H9 (cell line): ENCODE measurements at regions not wholly inside any gene's neighbourhood (a gene's known extent, or its start where the extent isn't known, plus 50 kb on each side); places are given as distances from the start of the nearest gene placed in this dataset.

Experiments
- DNase-seq: peaks from one replicate; pipeline ENCODE4 v3.0.0-alpha.2; 2017
- H2AFZ ChIP-seq: one replicate; pipeline ENCODE4 v1.6.1; 2013; ENCODE audit warnings: mild to moderate bottlenecking, low read length, control low read depth, moderate library complexity
- H2AK5ac ChIP-seq: 2 replicates; pipeline ENCODE4 v1.6.1; 2013; ENCODE audit warnings: low read length, control low read depth, mixed read lengths; ENCODE audit not compliant: insufficient read length
- H2BK120ac ChIP-seq: one replicate; pipeline ENCODE4 v1.6.1; 2013; ENCODE audit warnings: low read depth, mild to moderate bottlenecking, low read length, control low read depth, inconsistent platforms; ENCODE audit not compliant: poor library complexity, severe bottlenecking
- H2BK12ac ChIP-seq: 2 replicates; pipeline ENCODE4 v1.6.1; 2013; ENCODE audit warnings: low read length, control low read depth, mixed read lengths, low read depth; ENCODE audit not compliant: insufficient read length
- H2BK15ac ChIP-seq: 2 replicates; pipeline ENCODE4 v1.6.1; 2013; ENCODE audit warnings: low read depth, low read length, control low read depth
- H2BK20ac ChIP-seq: one replicate; pipeline ENCODE4 v1.6.1; 2013; ENCODE audit warnings: low read depth, mild to moderate bottlenecking, low read length, control low read depth, inconsistent platforms; ENCODE audit not compliant: poor library complexity, severe bottlenecking
- H2BK5ac ChIP-seq: 2 replicates; pipeline ENCODE4 v1.6.1; 2013; ENCODE audit warnings: low read length, control low read depth, mixed read lengths; ENCODE audit not compliant: insufficient read length
- H3K14ac ChIP-seq: 2 replicates; pipeline ENCODE4 v1.6.1; 2013; ENCODE audit warnings: low read length, control low read depth; ENCODE audit not compliant: insufficient read depth
- H3K18ac ChIP-seq: 2 replicates; pipeline ENCODE4 v1.6.1; 2013; ENCODE audit warnings: low read depth, mild to moderate bottlenecking, mixed read lengths, low read length, control low read depth; ENCODE audit not compliant: insufficient read length
- H3K23ac ChIP-seq: 2 replicates; pipeline ENCODE4 v1.6.1; 2013; ENCODE audit warnings: low read length, control low read depth, mixed read lengths, low read depth; ENCODE audit not compliant: insufficient read length
- H3K23me2 ChIP-seq: 2 replicates; pipeline ENCODE4 v1.6.1; 2013; ENCODE audit warnings: low read depth, mild to moderate bottlenecking, mixed read lengths, low read length, control low read depth; ENCODE audit not compliant: insufficient read length, poor library complexity, severe bottlenecking
- H3K27ac ChIP-seq: 2 replicates; pipeline ENCODE4 v1.5.1; 2013; ENCODE audit warnings: low read length, control low read depth, mixed read lengths, low read depth; ENCODE audit not compliant: insufficient read length
- H3K27me3 ChIP-seq: 2 replicates; pipeline ENCODE4 v1.6.1; 2013; ENCODE audit warnings: low read length, control low read depth, inconsistent platforms; ENCODE audit not compliant: insufficient read depth
- H3K4ac ChIP-seq: 2 replicates; pipeline ENCODE4 v1.6.1; 2013; ENCODE audit warnings: low read depth, mild to moderate bottlenecking, control low read depth, inconsistent platforms, low read length, moderate library complexity
- H3K4me1 ChIP-seq: 2 replicates; pipeline ENCODE4 v1.6.1; 2013; ENCODE audit warnings: low read length, control low read depth, inconsistent platforms; ENCODE audit not compliant: insufficient read depth
- H3K4me2 ChIP-seq: 2 replicates; pipeline ENCODE4 v1.6.1; 2013; ENCODE audit warnings: low read length, control low read depth, mixed read lengths; ENCODE audit not compliant: insufficient read length, insufficient read depth
- H3K56ac ChIP-seq: 2 replicates; pipeline ENCODE4 v1.6.1; 2013; ENCODE audit warnings: low read depth, mild to moderate bottlenecking, mixed read lengths, low read length, control low read depth; ENCODE audit not compliant: insufficient read length
- H3K79me1 ChIP-seq: 2 replicates; pipeline ENCODE4 v1.6.1; 2013; ENCODE audit warnings: low read depth, mild to moderate bottlenecking, moderate library complexity, low read length, control low read depth, inconsistent platforms; ENCODE audit not compliant: insufficient read depth, poor library complexity, severe bottlenecking
- H3K79me2 ChIP-seq: 2 replicates; pipeline ENCODE4 v1.6.1; 2013; ENCODE audit warnings: low read length, control low read depth, inconsistent platforms; ENCODE audit not compliant: insufficient read depth
- H3K9ac ChIP-seq: 2 replicates; pipeline ENCODE4 v1.6.1; 2013; ENCODE audit warnings: low read length, control low read depth, mixed read lengths; ENCODE audit not compliant: insufficient read length; ENCODE audit errors: extremely low read depth
- H3K9me3 ChIP-seq: one replicate; pipeline ENCODE4 v1.6.1; 2013; ENCODE audit warnings: low read depth, low read length, inconsistent platforms; ENCODE audit not compliant: control insufficient read depth
- H3T11ph ChIP-seq: one replicate; pipeline ENCODE4 v1.6.1; 2013; ENCODE audit warnings: mild to moderate bottlenecking, low read length, control low read depth, inconsistent platforms
- H4K20me1 ChIP-seq: one replicate; pipeline ENCODE4 v1.6.1; 2013; ENCODE audit not compliant: control insufficient read depth, insufficient read length, insufficient read depth
- H4K5ac ChIP-seq: 2 replicates; pipeline ENCODE4 v1.6.1; 2013; ENCODE audit warnings: low read depth, mild to moderate bottlenecking, mixed read lengths, low read length, control low read depth; ENCODE audit not compliant: insufficient read length
- H4K8ac ChIP-seq: replicated peaks from 2 replicates; pipeline ENCODE4 v1.6.1; 2013; ENCODE audit warnings: low read length, control low read depth, mixed read lengths, low read depth; ENCODE audit not compliant: insufficient read length
- H4K91ac ChIP-seq: 2 replicates; pipeline ENCODE4 v1.6.1; 2013; ENCODE audit warnings: low read depth, mild to moderate bottlenecking, moderate library complexity, mixed read lengths, low read length, control low read depth; ENCODE audit not compliant: insufficient read length
- H3K27ac Mint-ChIP-seq, 3 experiments: 2 replicates in 2 of 3; 3 replicates in 1 of 3; pipeline ENCODE4 v1.8.0; 2020 to 2021; ENCODE audit warnings: mixed read lengths in 3 of 3, mild to moderate bottlenecking in 1 of 3, moderate library complexity in 1 of 3
- H3K27me3 Mint-ChIP-seq: 2 replicates; pipeline ENCODE4 v1.8.0; 2021; ENCODE audit warnings: low read depth, mild to moderate bottlenecking, moderate library complexity, mixed read lengths
- H3K36me3 Mint-ChIP-seq, 3 experiments: 2 replicates in 2 of 3; 3 replicates in 1 of 3; pipeline ENCODE4 v1.8.0; 2020 to 2021; ENCODE audit warnings: low read depth in 3 of 3, mixed read lengths in 3 of 3; ENCODE audit not compliant: insufficient read depth in 1 of 3
- H3K4me1 Mint-ChIP-seq, 2 experiments: 2 replicates each; pipeline ENCODE4 v1.8.0; 2020; ENCODE audit warnings: mixed read lengths in 2 of 2
- H3K4me3 Mint-ChIP-seq, 2 experiments: 2 replicates in 1 of 2; 3 replicates in 1 of 2; pipeline ENCODE4 v1.8.0; 2020 to 2021; ENCODE audit warnings: mild to moderate bottlenecking in 2 of 2, mixed read lengths in 2 of 2, moderate library complexity in 1 of 2
- H3K9me3 Mint-ChIP-seq, 2 experiments: 2 replicates in 1 of 2; 3 replicates in 1 of 2; pipeline ENCODE4 v1.8.0; 2020; ENCODE audit warnings: mild to moderate bottlenecking in 2 of 2, mixed read lengths in 2 of 2, moderate library complexity in 1 of 2
- CTCF ChIP-seq: fragments of 200-600 bp; sonication (generic); conservative IDR thresholded peaks from 3 replicates; pipeline ENCODE4 v1.8.0; 2021; ENCODE audit warnings: antibody characterized with exemption, mild to moderate bottlenecking
- WGBS: extraction: QIAGEN DNeasy Blood & Tissue Kit; methylation state at CpG from one replicate; pipeline ENCODE4 v1.1.7; 2013; ENCODE audit warnings: missing lambda C conversion rate, low lambda C conversion rate, mixed read lengths; ENCODE audit not compliant: insufficient read length; ENCODE audit errors: extremely low coverage; 5-methylcytosine and 5-hydroxymethylcytosine counted together

DNA sequence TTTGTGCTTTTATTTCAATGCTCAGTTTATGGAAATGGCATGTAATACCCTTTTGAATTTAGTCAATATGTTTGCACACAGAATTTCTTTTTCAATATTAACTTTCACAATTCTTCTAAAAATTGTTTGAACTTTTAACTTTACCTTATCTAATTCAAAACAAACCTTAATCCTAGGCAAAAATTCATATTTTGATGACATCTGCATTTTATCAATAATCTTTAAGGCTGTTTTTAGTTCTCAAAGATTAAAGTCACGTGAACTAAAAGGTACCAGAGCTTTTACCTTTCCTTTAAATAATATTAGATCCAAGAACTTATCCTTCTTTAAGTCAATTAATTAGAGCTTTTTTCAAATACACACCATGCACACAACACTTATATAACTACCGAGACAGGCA is 218.9 kb upstream of the NCAM2 start:
- no peaks in the 10 kb centered on the region for H3K79me1 ChIP-seq
- H2AFZ ChIP-seq = no peak overlapping the region
- no CpG with 5 or more reads among the region's 2 CpGs for WGBS
- no peak overlapping the region for H3K18ac ChIP-seq
- no peaks in the 10 kb centered on the region for H3K79me2 ChIP-seq
- no peak overlapping the region for H3K27ac ChIP-seq
- Mint-ChIP-seq H3K27me3 (no peaks in the 10 kb centered on the region), H3K4me3 (no peak overlapping the region), H3K9me3 (peaks cover 41 to 61% of the 10 kb centered on the region in 2 experiments), H3K27ac (no peak overlapping the region), H3K36me3 (peaks cover 28 to 62% (median 48%) of the 10 kb centered on the region in 3 experiments), H3K4me1 (peaks cover 3 to 5% of the 10 kb centered on the region in 2 experiments)
- no peak overlapping the region for H2BK5ac ChIP-seq
- no peaks in the 10 kb centered on the region for H3K23me2 ChIP-seq
- no peak overlapping the region for H2BK20ac ChIP-seq
- H2BK120ac ChIP-seq = no peak overlapping the region
- no peak overlapping the region for H3K4me2 ChIP-seq
- no peak for TF ChIP-seq CTCF
- no peaks in the 10 kb centered on the region for H3K9me3 ChIP-seq
- H3K4me1 ChIP-seq = no peaks in the 10 kb centered on the region
- H4K8ac ChIP-seq = no peak overlapping the region
- H3K9ac ChIP-seq = no peak overlapping the region
- H3T11ph ChIP-seq = no peak overlapping the region
- H3K4ac ChIP-seq = no peak overlapping the region
- H2BK12ac ChIP-seq = no peak overlapping the region
- H4K5ac ChIP-seq = no peak overlapping the region
- H3K14ac ChIP-seq = no peak overlapping the region
- no peak overlapping the region for H4K91ac ChIP-seq
- H2BK15ac ChIP-seq = no peak overlapping the region
- no peak overlapping the region for H2AK5ac ChIP-seq
- no peaks in the 10 kb centered on the region for H4K20me1 ChIP-seq
- no peak overlapping the region for H3K56ac ChIP-seq
- DNase-seq = no peak
- no peak overlapping the region for H3K23ac ChIP-seq
- no peaks in the 10 kb centered on the region for H3K27me3 ChIP-seq
